PC-9 (cell line): ENCODE measurements at regions not wholly inside any gene's neighbourhood (a gene's known extent, or its start where the extent isn't known, plus 50 kb on each side); places are given as distances from the start of the nearest gene placed in this dataset.

ENCODE experiments used
- CTCF ChIP-seq: fragments of 200-600 bp; sonication (generic); conservative IDR thresholded peaks from 2 replicates; pipeline ENCODE4 v1.6.1; 2017; ENCODE audit warnings: mixed run types, antibody characterized with exemption, mild to moderate bottlenecking, moderate library complexity
- EZH2 ChIP-seq: fragments of 200-600 bp; sonication (generic); IDR thresholded peaks from 2 replicates; pipeline ENCODE4 v1.8.0; 2017; ENCODE audit warnings: antibody characterized with exemption, low read depth

- TF ChIP-seq CTCF (no peak), EZH2 (no peak)
Measured at GRCh38 chr11:42841556-42841955, 470.2 kb upstream of the API5 start.
